Kidney (tissue), 13 donors: ENCODE measurements at regions not wholly inside any gene's neighbourhood (a gene's known extent, or its start where the extent isn't known, plus 50 kb on each side); places are given as distances from the start of the nearest gene placed in this dataset.
A peak's percentile ranks its signal among the peaks of the same experiment; 100 is the strongest.

ENCODE experiments used
- DNase-seq, 5 donors: peaks; one replicate each; pipeline ENCODE4 v3.0.0-alpha.2; 2013 to 2020
- FAIRE-seq: peaks from 2 replicates; lab custom pipeline; 2012; peaks lifted over from hg19 to GRCh38; lab: Jason Lieb, UNC
- H3K27ac ChIP-seq, 2 donors: one replicate each; pipeline ENCODE4 v1.7.0; 2013; ENCODE audit warnings: low read depth in 2 of 2, low read length in 2 of 2, inconsistent platforms in 1 of 2
- H3K27me3 ChIP-seq: one replicate; pipeline ENCODE4 v1.7.1; 2013; ENCODE audit warnings: low read length, inconsistent platforms; ENCODE audit not compliant: control insufficient read depth, insufficient read depth
- H3K36me3 ChIP-seq, 3 donors: one replicate each; pipeline versions ENCODE4 v1.7.0 to v1.7.1; 2013; ENCODE audit warnings: low read length in 3 of 3, control low read depth in 1 of 3, inconsistent platforms in 1 of 3; ENCODE audit not compliant: insufficient read depth in 3 of 3, control insufficient read depth in 2 of 3
- H3K4me1 ChIP-seq, 3 donors: one replicate each; pipeline versions ENCODE4 v1.7.0 to v1.7.1; 2013; ENCODE audit warnings: low read length in 3 of 3, inconsistent platforms in 1 of 3, low read depth in 1 of 3; ENCODE audit not compliant: control insufficient read depth in 2 of 3, insufficient read depth in 2 of 3
- H3K4me3 ChIP-seq, 3 donors: one replicate each; pipeline versions ENCODE4 v1.7.0 to v1.8.1; 2013; ENCODE audit warnings: low read length in 3 of 3, control low read depth in 1 of 3, inconsistent platforms in 1 of 3
- H3K9ac ChIP-seq, 3 donors: one replicate each; pipeline versions ENCODE4 v1.7.0 to v1.7.1; 2013; ENCODE audit warnings: low read length in 3 of 3, control low read depth in 1 of 3, inconsistent platforms in 1 of 3
- H3K9me3 ChIP-seq, 3 donors: one replicate each; pipeline versions ENCODE4 v1.7.0 to v1.7.1; 2013; ENCODE audit warnings: low read length in 3 of 3, control low read depth in 1 of 3, inconsistent platforms in 1 of 3; ENCODE audit not compliant: control insufficient read depth in 2 of 3, insufficient read depth in 1 of 3
- CTCF ChIP-seq: IDR thresholded peaks from 3 replicates; pipeline ENCODE4 v1.5.1; 2012; ENCODE audit warnings: mild to moderate bottlenecking, moderate library complexity, borderline replicate concordance; ENCODE audit not compliant: insufficient read depth; ENCODE audit errors: extremely low read depth
- intact Hi-C: fragments of 100-400 bp; cut with DNase I; formaldehyde crosslinking; loops from one replicate; pipeline ENCODE4 v1.11.1; 2022
- donor health status: control.
- donor health status: control.
- donor health status: control.
- donor health status: control.
- donor health status: control.
- donor health status: DM: yes; HTN: yes; CAD: no.
- donor health status: Normal renal cell carcinoma (clear cell type).

GRCh38 chr14:37720131-37720530 is 124.7 kb downstream of the TTC6 start:
- Histone ChIP-seq H3K4me1 (no peaks in the 10 kb centered on the region), H3K9me3 (no peaks in the 10 kb centered on the region), H3K36me3 (no peaks in the 10 kb centered on the region), H3K27ac (no peak overlapping the region), H3K27me3 (no peaks in the 10 kb centered on the region), H3K9ac (no peak overlapping the region), H3K4me3 (no peak overlapping the region)
- no peak for DNase-seq
- FAIRE-seq, result no peak
- TF ChIP-seq CTCF, result no peak
- intact Hi-C loops, result no loop called here

- Histone ChIP-seq H3K27me3 (no peaks in the 10 kb centered on the region), H3K4me1 (no peaks in the 10 kb centered on the region), H3K4me3 (no peak overlapping the region), H3K36me3 (no peaks in the 10 kb centered on the region), H3K27ac (no peak overlapping the region), H3K9me3 (no peaks in the 10 kb centered on the region), H3K9ac (no peak overlapping the region)
- intact Hi-C loops, result no loop called here
- no peak for FAIRE-seq
- no peak for TF ChIP-seq CTCF
- DNase-seq, result peak in 2 of 5 donors; percentile 32 to 42
Observed at GRCh38 chr14:37721976-37722659, 126.7 kb downstream of the TTC6 start.

GRCh38 chr14:37723515-37723914 is 128.1 kb downstream of the TTC6 start:
- intact Hi-C loops, result no loop called here
- Histone ChIP-seq H3K27ac (no peak overlapping the region), H3K27me3 (no peaks in the 10 kb centered on the region), H3K9ac (no peak overlapping the region), H3K4me3 (no peak overlapping the region), H3K4me1 (no peaks in the 10 kb centered on the region), H3K36me3 (no peaks in the 10 kb centered on the region), H3K9me3 (no peaks in the 10 kb centered on the region)
- DNase-seq (no peak), FAIRE-seq (no peak)
- TF ChIP-seq CTCF, result no peak

GRCh38 chr14:37726708-37727107 is 131.3 kb downstream of the TTC6 start:
- Histone ChIP-seq H3K9ac (no peak overlapping the region), H3K4me1 (no peaks in the 10 kb centered on the region), H3K27me3 (no peaks in the 10 kb centered on the region), H3K36me3 (no peaks in the 10 kb centered on the region), H3K4me3 (no peak overlapping the region), H3K27ac (no peak overlapping the region), H3K9me3 (no peaks in the 10 kb centered on the region)
- DNase-seq (no peak), FAIRE-seq (no peak)
- no peak for TF ChIP-seq CTCF
- intact Hi-C loops, result no loop called here
